Calu3 (cell line): ENCODE measurements at regions not wholly inside any gene's neighbourhood (a gene's known extent, or its start where the extent isn't known, plus 50 kb on each side); places are given as distances from the start of the nearest gene placed in this dataset.

Source experiments
- BruUV-seq: library from RNA; stranded (reverse); fragments of 400-500 nt; replicated peaks from 2 replicates; lab custom pipeline; 2021; lab: Mats Ljungman, UMichigan
- CTCF ChIA-PET: fragments of 300-600 bp; sonication (Branson Sonifier 250); formaldehyde crosslinking; loops from one replicate; lab custom pipeline; 2022; ENCODE audit warnings: antibody characterized with exemption; lab: Charles Lee
- DNase-seq: peaks from one replicate; pipeline ENCODE4 v3.0.0; 2022
- H3K27ac Mint-ChIP-seq: one replicate; pipeline ENCODE4 v1.8.0; 2022; ENCODE audit warnings: mixed read lengths; ENCODE audit not compliant: unreplicated experiment
- H3K27me3 Mint-ChIP-seq: one replicate; pipeline ENCODE4 v1.8.0; 2022; ENCODE audit warnings: mixed read lengths; ENCODE audit not compliant: unreplicated experiment
- H3K36me3 Mint-ChIP-seq: one replicate; pipeline ENCODE4 v1.8.0; 2022; ENCODE audit warnings: mild to moderate bottlenecking, moderate library complexity, mixed read lengths; ENCODE audit not compliant: insufficient read depth, unreplicated experiment
- H3K4me1 Mint-ChIP-seq: one replicate; pipeline ENCODE4 v1.8.0; 2022; ENCODE audit warnings: mild to moderate bottlenecking, low read depth, mixed read lengths; ENCODE audit not compliant: unreplicated experiment
- H3K4me3 Mint-ChIP-seq: one replicate; pipeline ENCODE4 v1.8.0; 2022; ENCODE audit warnings: mild to moderate bottlenecking, low read depth, moderate library complexity, mixed read lengths; ENCODE audit not compliant: unreplicated experiment
- H3K9me3 Mint-ChIP-seq: one replicate; pipeline ENCODE4 v1.8.0; 2022; ENCODE audit warnings: low read depth, mixed read lengths; ENCODE audit not compliant: unreplicated experiment
- intact Hi-C: fragments of 100-400 bp; cut with micrococcal nuclease; formaldehyde crosslinking; loops from one replicate; pipeline ENCODE4 v1.10.0; 2022; ENCODE audit not compliant: unreplicated experiment
- TF ChIP-seq, protein P1 (sequence below): fragments of 200-600 bp; IDR thresholded peaks from one replicate; pipeline ENCODE4 v1.8.0; 2022; ENCODE audit warnings: antibody characterized with exemption; ENCODE audit not compliant: unreplicated experiment

- Mint-ChIP-seq H3K27me3 (peaks cover 71% of the 10 kb centered on the region), H3K4me1 (peaks cover 8% of the 10 kb centered on the region), H3K27ac (no peak overlapping the region), H3K36me3 (no peaks in the 10 kb centered on the region), H3K9me3 (peaks cover 3% of the 10 kb centered on the region), H3K4me3 (no peak overlapping the region)
- TF ChIP-seq, protein P1, sequence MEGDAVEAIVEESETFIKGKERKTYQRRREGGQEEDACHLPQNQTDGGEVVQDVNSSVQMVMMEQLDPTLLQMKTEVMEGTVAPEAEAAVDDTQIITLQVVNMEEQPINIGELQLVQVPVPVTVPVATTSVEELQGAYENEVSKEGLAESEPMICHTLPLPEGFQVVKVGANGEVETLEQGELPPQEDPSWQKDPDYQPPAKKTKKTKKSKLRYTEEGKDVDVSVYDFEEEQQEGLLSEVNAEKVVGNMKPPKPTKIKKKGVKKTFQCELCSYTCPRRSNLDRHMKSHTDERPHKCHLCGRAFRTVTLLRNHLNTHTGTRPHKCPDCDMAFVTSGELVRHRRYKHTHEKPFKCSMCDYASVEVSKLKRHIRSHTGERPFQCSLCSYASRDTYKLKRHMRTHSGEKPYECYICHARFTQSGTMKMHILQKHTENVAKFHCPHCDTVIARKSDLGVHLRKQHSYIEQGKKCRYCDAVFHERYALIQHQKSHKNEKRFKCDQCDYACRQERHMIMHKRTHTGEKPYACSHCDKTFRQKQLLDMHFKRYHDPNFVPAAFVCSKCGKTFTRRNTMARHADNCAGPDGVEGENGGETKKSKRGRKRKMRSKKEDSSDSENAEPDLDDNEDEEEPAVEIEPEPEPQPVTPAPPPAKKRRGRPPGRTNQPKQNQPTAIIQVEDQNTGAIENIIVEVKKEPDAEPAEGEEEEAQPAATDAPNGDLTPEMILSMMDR = no peak
- no TSS peak for BruUV-seq
- intact Hi-C loops = no loop called here
- CTCF ChIA-PET = no interaction called here
- no peak for DNase-seq
These were observed 253.5 kb upstream of the GATB start for GRCh38 chr4:152014280-152014679.

GRCh38 chr4:152011469-152011868 is 250.7 kb upstream of the GATB start:
- Mint-ChIP-seq H3K27me3 (peaks cover 71% of the 10 kb centered on the region), H3K9me3 (peaks cover 3% of the 10 kb centered on the region), H3K4me1 (peaks cover 8% of the 10 kb centered on the region), H3K36me3 (no peaks in the 10 kb centered on the region), H3K4me3 (no peak overlapping the region), H3K27ac (no peak overlapping the region)
- CTCF ChIA-PET = no interaction called here
- DNase-seq = no peak
- no TSS peak for BruUV-seq
- TF ChIP-seq, protein P1 = no peak
- intact Hi-C loops = no loop called here

GRCh38 chr4:152010710-152011079 is 249.9 kb upstream of the GATB start:
- TF ChIP-seq, protein P1 = no peak
- Mint-ChIP-seq H3K27ac (no peak overlapping the region), H3K4me1 (peaks cover 8% of the 10 kb centered on the region), H3K36me3 (no peaks in the 10 kb centered on the region), H3K27me3 (peaks cover 71% of the 10 kb centered on the region), H3K9me3 (peaks cover 3% of the 10 kb centered on the region), H3K4me3 (no peak overlapping the region)
- intact Hi-C loops = no loop called here
- CTCF ChIA-PET = no interaction called here
- no TSS peak for BruUV-seq
- DNase-seq = no peak

DNA sequence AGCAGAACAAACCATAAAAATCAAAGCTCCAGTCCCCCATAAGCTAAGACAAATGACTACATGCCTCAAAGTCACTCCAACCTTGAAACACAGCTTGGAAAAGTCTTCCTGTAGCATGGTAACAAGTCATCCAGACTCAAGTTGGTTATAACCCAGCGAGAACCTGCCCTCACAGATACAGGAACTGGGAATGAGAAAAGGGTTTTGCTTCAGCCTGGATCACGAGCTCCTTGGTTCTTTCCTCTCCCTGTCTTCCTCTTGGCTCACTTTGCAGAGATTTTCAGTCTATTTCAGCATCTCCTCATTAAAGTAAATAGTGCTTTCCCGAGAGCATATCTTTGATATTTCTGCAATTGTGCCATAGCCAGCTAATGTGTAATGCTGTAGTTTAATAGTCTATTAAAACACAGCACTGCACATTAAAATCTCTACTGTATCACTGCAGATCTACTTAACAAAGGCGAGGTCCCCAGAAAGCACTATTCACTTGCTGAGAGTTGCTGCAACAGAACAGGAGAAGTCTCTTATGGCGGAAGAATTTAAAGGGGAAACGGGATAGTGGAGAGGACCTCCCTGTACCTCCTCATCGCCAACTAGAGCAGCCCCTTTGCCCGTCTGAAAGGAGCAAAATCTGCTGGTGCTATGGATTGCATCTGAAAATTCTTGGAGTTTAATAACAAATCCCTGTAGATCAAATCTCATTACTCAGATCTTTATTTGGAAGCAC is 249.3 kb upstream of the GATB start:
- intact Hi-C loops = no loop called here

More for the DNA sequence above, 249.3 kb upstream of the GATB start:
- Mint-ChIP-seq H3K9me3 (peaks cover 3% of the 10 kb centered on the region), H3K4me3 (no peak overlapping the region), H3K27ac (no peak overlapping the region), H3K36me3 (no peaks in the 10 kb centered on the region), H3K4me1 (peaks cover 8% of the 10 kb centered on the region), H3K27me3 (peaks cover 72% of the 10 kb centered on the region)
- CTCF ChIA-PET = no interaction called here
- BruUV-seq = no TSS peak
- no peak for DNase-seq
- TF ChIP-seq, protein P1 = no peak
